ENCODE measurements at regions not wholly inside any gene's neighbourhood (a gene's known extent, or its start where the extent isn't known, plus 50 kb on each side); places are given as distances from the start of the nearest gene placed in this dataset.
A peak's percentile ranks its signal among the peaks of the same experiment; 100 is the strongest.

- no peak for DNase-seq
Observed at GRCh38 chr12:113612076-113612728, 140.5 kb upstream of the LHX5 start.

- DNase-seq: no peak
Observed at GRCh38 chr12:113611652-113612051, 140.0 kb upstream of the LHX5 start.

GRCh38 chr12:113610698-113611097 lies 139.0 kb upstream of the LHX5 start:
- DNase-seq: no peak

GRCh38 chr12:113609692-113610469 lies 138.2 kb upstream of the LHX5 start:
- no peak for DNase-seq

- no peak for DNase-seq
Observed at GRCh38 chr12:113604666-113605065, 133.0 kb upstream of the LHX5 start.

GRCh38 chr12:113601656-113602263 lies 130.1 kb upstream of the LHX5 start:
- no peak for DNase-seq

- DNase-seq: no peak
Observed at GRCh38 chr12:113598815-113599406, 127.2 kb upstream of the LHX5 start.

GRCh38 chr12:113594967-113595366 lies 123.3 kb upstream of the LHX5 start:
- DNase-seq: no peak

- no peak for DNase-seq
Observed at GRCh38 chr12:113591480-113591974, 119.9 kb upstream of the LHX5 start.

- DNase-seq: no peak
Observed at GRCh38 chr12:113589437-113589836, 117.8 kb upstream of the LHX5 start.

GRCh38 chr12:113587720-113588119 lies 116.0 kb upstream of the LHX5 start:
- no peak for DNase-seq

GRCh38 chr12:113586461-113586860 lies 114.8 kb upstream of the LHX5 start:
- no peak for DNase-seq

GRCh38 chr12:113582521-113583218 lies 111.0 kb upstream of the LHX5 start:
- peak; percentile 20 for DNase-seq

GRCh38 chr12:113581342-113581741 lies 109.7 kb upstream of the LHX5 start:
- no peak for DNase-seq

- DNase-seq: no peak
Observed at GRCh38 chr12:113580437-113580836, 108.8 kb upstream of the LHX5 start.

- DNase-seq: no peak
Observed at GRCh38 chr12:113577464-113578129, 105.9 kb upstream of the LHX5 start.

- DNase-seq: no peak
Observed at GRCh38 chr12:113575386-113575785, 103.7 kb upstream of the LHX5 start.

- DNase-seq: no peak
Observed at GRCh38 chr12:113573148-113573547, 101.5 kb upstream of the LHX5 start.

GRCh38 chr12:113571713-113572112 lies 100.0 kb upstream of the LHX5 start:
- no peak for DNase-seq

- DNase-seq: no peak
Observed at GRCh38 chr12:113569806-113570205, 98.1 kb upstream of the LHX5 start.

- DNase-seq: no peak
Observed at GRCh38 chr12:113568021-113568420, 96.3 kb upstream of the LHX5 start.

- DNase-seq: no peak
Observed at GRCh38 chr12:113565368-113565767, 93.7 kb upstream of the LHX5 start.

Data from NCI-H187 treated with DMSO at 0.1 percent for 48 hours (cell line).